ENCODE measurements at regions not wholly inside any gene's neighbourhood (a gene's known extent, or its start where the extent isn't known, plus 50 kb on each side); places are given as distances from the start of the nearest gene placed in this dataset.

GRCh38 chr1:56106531-56107274, 472.7 kb downstream of the PLPP3 start:
- no peak for TF ChIP-seq CTCF (IDR thresholded peaks at IDR 0.05; ENCODE audit: borderline replicate concordance, insufficient read depth, low read depth, low read length)
- H3K4me3 ChIP-seq (ENCODE audit: low read depth, low read length), result no peak overlapping the region

GRCh38 chr1:56105397-56105796, 474.0 kb downstream of the PLPP3 start:
- TF ChIP-seq CTCF (IDR thresholded peaks at IDR 0.05; ENCODE audit: borderline replicate concordance, insufficient read depth, low read depth, low read length), result no peak
- H3K4me3 ChIP-seq (ENCODE audit: low read depth, low read length), result no peak overlapping the region

- H3K4me3 ChIP-seq (ENCODE audit: low read depth, low read length), result no peak overlapping the region
- TF ChIP-seq CTCF (IDR thresholded peaks at IDR 0.05; ENCODE audit: borderline replicate concordance, insufficient read depth, low read depth, low read length), result no peak
Observed at GRCh38 chr1:56099766-56100265, 479.5 kb downstream of the PLPP3 start.

- no peak for TF ChIP-seq CTCF (IDR thresholded peaks at IDR 0.05; ENCODE audit: borderline replicate concordance, insufficient read depth, low read depth, low read length)
- no peak overlapping the region for H3K4me3 ChIP-seq (ENCODE audit: low read depth, low read length)
Observed at GRCh38 chr1:56098946-56099345, 480.4 kb downstream of the PLPP3 start.

GRCh38 chr1:56097713-56098112, 481.6 kb downstream of the PLPP3 start:
- H3K4me3 ChIP-seq (ENCODE audit: low read depth, low read length), result no peak overlapping the region
- TF ChIP-seq CTCF (IDR thresholded peaks at IDR 0.05; ENCODE audit: borderline replicate concordance, insufficient read depth, low read depth, low read length), result no peak

- TF ChIP-seq CTCF (IDR thresholded peaks at IDR 0.05; ENCODE audit: borderline replicate concordance, insufficient read depth, low read depth, low read length), result no peak
- H3K4me3 ChIP-seq (ENCODE audit: low read depth, low read length), result no peak overlapping the region
Observed at GRCh38 chr1:56095696-56096665, 483.4 kb downstream of the PLPP3 start.

All from GM12875 (cell line).